ENCODE measurements at regions not wholly inside any gene's neighbourhood (a gene's known extent, or its start where the extent isn't known, plus 50 kb on each side); places are given as distances from the start of the nearest gene placed in this dataset.

DNA sequence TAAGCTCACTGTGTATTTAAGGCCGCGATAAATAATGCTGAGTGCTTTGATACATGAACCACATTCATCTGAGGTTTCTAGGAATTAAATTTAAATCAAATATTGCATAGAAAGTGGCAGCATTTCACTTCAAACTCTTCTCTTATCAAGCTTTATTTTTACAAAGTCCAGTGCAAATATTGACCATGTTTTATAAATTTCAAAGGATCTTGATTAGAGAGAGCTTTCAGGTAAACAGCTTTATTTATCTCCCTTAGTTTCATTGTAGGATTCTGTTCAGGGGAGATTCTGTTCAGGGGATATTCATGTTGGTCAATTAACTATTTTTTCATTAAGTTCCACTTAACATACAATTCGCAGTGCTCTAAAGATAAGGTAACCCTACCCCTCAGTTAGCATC, 249.7 kb upstream of the IRS2 start:
- Histone ChIP-seq H3K4me2 (ENCODE audit: unreplicated experiment) (no peak overlapping the region), H3K27ac (no peak overlapping the region), H3K9me2 (ENCODE audit: insufficient read depth) (no peaks in the 10 kb centered on the region), H3K36me3 (ENCODE audit: low read depth) (no peaks in the 10 kb centered on the region), H3K79me2 (ENCODE audit: insufficient read depth) (no peaks in the 10 kb centered on the region), H2AFZ (no peak overlapping the region), H3F3A (ENCODE audit: insufficient read depth) (no peaks in the 10 kb centered on the region), H3K9me3 (ENCODE audit: low read depth) (no peaks in the 10 kb centered on the region), H4K20me1 (ENCODE audit: insufficient read depth) (no peaks in the 10 kb centered on the region), H3K27me3 (replicated peaks; ENCODE audit: insufficient read depth) (no peaks in the 10 kb centered on the region), H3K9ac (no peak overlapping the region), H3K4me3 (no peak overlapping the region), H3K4me1 (ENCODE audit: insufficient read depth) (no peaks in the 10 kb centered on the region)
- in situ Hi-C loops (cut with MboI), result no loop called here
- no peak for TF ChIP-seq EZH2phosphoT487 (IDR thresholded peaks at IDR 0.05; ENCODE audit: insufficient read depth, low read depth)
- no peak for TF ChIP-seq EZH2 (IDR thresholded peaks at IDR 0.05; ENCODE audit: insufficient read depth, poor library complexity, severe bottlenecking)
- 76 to 85% methylated on average over 3 of the region's 3 CpGs for WGBS, 2 experiments (ENCODE audit: low coverage in 1 of 2, low lambda C conversion rate in 2 of 2, missing lambda C conversion rate in 2 of 2)
- no peak for DNase-seq

DNA sequence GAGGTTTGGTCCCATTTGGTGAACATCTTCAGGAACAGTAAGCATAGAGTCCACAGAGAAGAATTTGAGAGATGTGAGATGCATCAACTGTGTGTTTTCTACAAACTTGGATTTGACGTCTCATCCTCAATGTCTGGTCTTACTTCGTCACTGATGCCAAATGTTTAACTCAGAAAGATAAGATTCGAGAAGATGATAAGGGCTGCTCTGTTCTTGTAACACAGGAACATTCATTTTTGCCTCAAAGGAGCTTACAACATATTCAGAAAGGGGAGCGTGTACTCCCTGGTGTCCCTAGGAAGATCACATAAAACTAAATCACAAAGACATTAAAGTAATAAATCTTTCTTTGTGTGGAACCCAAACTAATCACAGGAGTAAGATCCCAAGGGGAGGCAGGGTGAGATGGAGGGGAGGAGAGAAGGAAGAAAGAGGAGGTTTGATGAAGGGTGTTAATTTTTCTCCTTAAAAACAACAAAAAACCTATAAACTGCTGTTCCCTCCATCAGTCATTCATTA, 247.7 kb upstream of the IRS2 start:
- TF ChIP-seq EZH2 (IDR thresholded peaks at IDR 0.05; ENCODE audit: insufficient read depth, poor library complexity, severe bottlenecking) (no peak), EZH2phosphoT487 (IDR thresholded peaks at IDR 0.05; ENCODE audit: insufficient read depth, low read depth) (no peak)
- no peaks in the 10 kb centered on the region for H3K9me2 ChIP-seq (ENCODE audit: insufficient read depth)
- in situ Hi-C loops (cut with MboI), result no loop called here
- no peak overlapping the region for H3K9ac ChIP-seq
- DNase-seq, result no peak
- H3K79me2 ChIP-seq (ENCODE audit: insufficient read depth), result no peaks in the 10 kb centered on the region
- no peaks in the 10 kb centered on the region for H3K4me1 ChIP-seq (ENCODE audit: insufficient read depth)
- H2AFZ ChIP-seq, result 0 out of 2 replicates have a peak overlapping the region, but pooled peaks have one; percentile 13
- H3K4me3 ChIP-seq, result no peak overlapping the region
- H3K27ac ChIP-seq, result no peak overlapping the region
- H4K20me1 ChIP-seq (ENCODE audit: insufficient read depth), result no peaks in the 10 kb centered on the region
- H3K4me2 ChIP-seq (ENCODE audit: unreplicated experiment), result no peak overlapping the region
- H3K27me3 ChIP-seq (replicated peaks; ENCODE audit: insufficient read depth), result no peaks in the 10 kb centered on the region
- H3K9me3 ChIP-seq (ENCODE audit: low read depth), result no peaks in the 10 kb centered on the region
- no peaks in the 10 kb centered on the region for H3F3A ChIP-seq (ENCODE audit: insufficient read depth)
- no peaks in the 10 kb centered on the region for H3K36me3 ChIP-seq (ENCODE audit: low read depth)
- 51 to 65% methylated on average over 4 of the region's 4 CpGs for WGBS, 2 experiments (ENCODE audit: low coverage in 1 of 2, low lambda C conversion rate in 2 of 2, missing lambda C conversion rate in 2 of 2)

DNA sequence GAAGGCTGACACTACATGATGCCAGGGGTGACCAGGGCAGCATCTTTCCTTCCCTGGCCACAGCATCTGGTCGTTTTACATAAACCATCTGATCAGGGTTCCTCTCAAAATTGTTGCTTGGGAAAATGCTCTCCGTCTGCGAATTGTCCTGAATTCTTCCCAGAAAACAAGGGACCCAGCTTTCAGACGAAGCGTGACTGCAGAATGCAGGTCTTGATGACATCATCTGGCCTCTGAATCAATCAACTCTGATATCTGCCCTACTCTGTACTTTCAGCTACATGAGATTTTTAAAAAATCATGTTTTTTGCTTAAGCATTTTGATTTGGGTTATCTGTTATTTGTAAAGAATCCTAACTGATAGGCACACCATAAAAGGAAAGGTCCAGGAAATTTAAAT, 246.6 kb upstream of the IRS2 start:
- Histone ChIP-seq H3K79me2 (ENCODE audit: insufficient read depth) (no peaks in the 10 kb centered on the region), H4K20me1 (ENCODE audit: insufficient read depth) (no peaks in the 10 kb centered on the region), H3K4me2 (ENCODE audit: unreplicated experiment) (no peak overlapping the region), H3K9me2 (ENCODE audit: insufficient read depth) (no peaks in the 10 kb centered on the region), H3K9ac (no peak overlapping the region), H3K4me3 (no peak overlapping the region), H3F3A (ENCODE audit: insufficient read depth) (no peaks in the 10 kb centered on the region), H3K36me3 (ENCODE audit: low read depth) (no peaks in the 10 kb centered on the region), H3K27ac (no peak overlapping the region), H3K27me3 (replicated peaks; ENCODE audit: insufficient read depth) (no peaks in the 10 kb centered on the region), H2AFZ (no peak overlapping the region), H3K9me3 (ENCODE audit: low read depth) (no peaks in the 10 kb centered on the region), H3K4me1 (ENCODE audit: insufficient read depth) (no peaks in the 10 kb centered on the region)
- TF ChIP-seq EZH2 (IDR thresholded peaks at IDR 0.05; ENCODE audit: insufficient read depth, poor library complexity, severe bottlenecking) (no peak), EZH2phosphoT487 (IDR thresholded peaks at IDR 0.05; ENCODE audit: insufficient read depth, low read depth) (no peak)
- DNase-seq, result no peak
- 60 to 63% methylated on average over 5 of the region's 5 CpGs for WGBS, 2 experiments (ENCODE audit: low coverage in 1 of 2, low lambda C conversion rate in 2 of 2, missing lambda C conversion rate in 2 of 2)
- in situ Hi-C loops (cut with MboI), result no loop called here

DNA sequence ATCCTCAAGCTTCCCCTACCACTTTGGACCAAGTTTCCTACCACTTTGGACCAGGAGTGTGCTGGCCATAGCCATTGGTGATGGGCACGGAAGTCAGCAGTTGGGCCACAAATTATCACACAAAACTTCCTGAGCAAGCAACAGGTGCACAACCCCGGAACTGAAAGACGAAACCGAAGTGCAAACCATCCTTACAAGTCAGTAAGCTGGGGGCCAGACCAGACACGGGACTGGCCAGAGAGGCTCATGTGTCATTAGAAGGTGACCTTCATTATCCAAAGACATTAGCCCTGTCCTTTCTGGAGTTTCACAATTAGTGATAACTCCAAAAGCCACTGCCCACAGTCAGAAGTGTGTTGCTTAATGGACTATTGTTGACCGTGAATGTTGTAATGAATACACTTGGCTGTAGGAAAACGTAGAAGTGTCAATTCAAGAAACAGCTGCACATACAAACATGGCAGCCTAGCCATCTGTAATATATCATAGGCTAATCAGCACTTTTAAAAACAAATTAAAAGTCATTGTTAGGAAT, 244.1 kb upstream of the IRS2 start:
- in situ Hi-C loops (cut with MboI), result no loop called here
- H3K9ac ChIP-seq, result no peak overlapping the region
- H3F3A ChIP-seq (ENCODE audit: insufficient read depth), result no peaks in the 10 kb centered on the region
- no peaks in the 10 kb centered on the region for H3K4me1 ChIP-seq (ENCODE audit: insufficient read depth)
- H3K4me3 ChIP-seq, result no peak overlapping the region
- TF ChIP-seq EZH2 (IDR thresholded peaks at IDR 0.05; ENCODE audit: insufficient read depth, poor library complexity, severe bottlenecking) (no peak), EZH2phosphoT487 (IDR thresholded peaks at IDR 0.05; ENCODE audit: insufficient read depth, low read depth) (no peak)
- no peaks in the 10 kb centered on the region for H3K79me2 ChIP-seq (ENCODE audit: insufficient read depth)
- no peak for DNase-seq
- H2AFZ ChIP-seq, result no peak overlapping the region
- no peak overlapping the region for H3K27ac ChIP-seq
- no peaks in the 10 kb centered on the region for H4K20me1 ChIP-seq (ENCODE audit: insufficient read depth)
- no peaks in the 10 kb centered on the region for H3K9me3 ChIP-seq (ENCODE audit: low read depth)
- H3K36me3 ChIP-seq (ENCODE audit: low read depth), result no peaks in the 10 kb centered on the region
- no peak overlapping the region for H3K4me2 ChIP-seq (ENCODE audit: unreplicated experiment)
- no peaks in the 10 kb centered on the region for H3K27me3 ChIP-seq (replicated peaks; ENCODE audit: insufficient read depth)
- 62 to 64% methylated on average over 7 of the region's 7 CpGs for WGBS, 2 experiments (ENCODE audit: low coverage in 1 of 2, low lambda C conversion rate in 2 of 2, missing lambda C conversion rate in 2 of 2)
- H3K9me2 ChIP-seq (ENCODE audit: insufficient read depth), result no peaks in the 10 kb centered on the region

All from GM23248 (cell line).